Activated naive CD4-positive, alpha-beta T cell treated with anti-CD3 and anti-CD28 coated beads for 36 hours (primary cell): ENCODE measurements at regions not wholly inside any gene's neighbourhood (a gene's known extent, or its start where the extent isn't known, plus 50 kb on each side); places are given as distances from the start of the nearest gene placed in this dataset.

ENCODE experiments used
- CTCF ChIA-PET: fragments of 350-600 bp; sonication (Branson Sonifier 250); formaldehyde crosslinking; loops from one replicate; lab custom pipeline; 2021; ENCODE audit warnings: antibody characterized with exemption; lab: Charles Lee
- DNase-seq: peaks from one replicate; pipeline ENCODE4 v3.0.0-alpha.2; 2020
- H3K27ac Mint-ChIP-seq: one replicate; pipeline ENCODE4 v1.8.0; 2021; ENCODE audit warnings: mild to moderate bottlenecking, mixed read lengths
- H3K27me3 Mint-ChIP-seq: one replicate; pipeline ENCODE4 v1.8.0; 2021; ENCODE audit warnings: low read depth, mixed read lengths
- H3K36me3 Mint-ChIP-seq: one replicate; pipeline ENCODE4 v1.8.0; 2021; ENCODE audit warnings: low read depth, mixed read lengths
- H3K4me1 Mint-ChIP-seq: one replicate; pipeline ENCODE4 v1.8.0; 2021; ENCODE audit warnings: low read depth, mixed read lengths
- H3K4me3 Mint-ChIP-seq: one replicate; pipeline ENCODE4 v1.8.0; 2021; ENCODE audit warnings: mild to moderate bottlenecking, moderate library complexity, mixed read lengths
- H3K9me3 Mint-ChIP-seq: one replicate; pipeline ENCODE4 v1.8.0; 2021; ENCODE audit warnings: mixed read lengths
- intact Hi-C: fragments of 100-400 bp; cut with micrococcal nuclease; formaldehyde crosslinking; loops from one replicate; pipeline ENCODE4 v1.15.1; 2023

DNA sequence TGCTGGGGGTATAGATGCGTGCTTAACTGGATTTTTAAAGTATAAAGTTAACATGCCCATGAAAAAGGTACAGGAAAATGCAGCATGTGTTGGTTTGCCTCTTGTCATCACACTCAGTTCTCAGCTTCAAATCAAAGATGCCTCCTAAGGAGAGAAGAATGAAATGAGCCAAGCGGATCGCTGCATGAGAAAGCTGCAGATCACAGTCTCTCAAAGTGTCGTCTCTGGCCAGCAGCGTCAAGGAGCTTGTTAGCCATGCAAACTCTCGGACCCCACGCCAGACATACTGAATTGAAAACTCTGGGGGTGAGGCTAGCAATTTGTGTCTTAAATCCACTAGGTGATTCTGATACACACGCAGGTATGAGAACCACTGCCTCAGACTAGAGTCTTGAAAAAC is 297.2 kb downstream of the AJAP1 start:
- H3K4me3 Mint-ChIP-seq: no peak overlapping the region
- no peak for DNase-seq
- H3K27ac Mint-ChIP-seq: no peak overlapping the region
- CTCF ChIA-PET: no interaction called here
- H3K36me3 Mint-ChIP-seq: no peaks in the 10 kb centered on the region
- H3K27me3 Mint-ChIP-seq: peaks cover 3% of the 10 kb centered on the region
- intact Hi-C loops: no loop called here
- peaks cover 18% of the 10 kb centered on the region for H3K9me3 Mint-ChIP-seq
- H3K4me1 Mint-ChIP-seq: no peaks in the 10 kb centered on the region

DNA sequence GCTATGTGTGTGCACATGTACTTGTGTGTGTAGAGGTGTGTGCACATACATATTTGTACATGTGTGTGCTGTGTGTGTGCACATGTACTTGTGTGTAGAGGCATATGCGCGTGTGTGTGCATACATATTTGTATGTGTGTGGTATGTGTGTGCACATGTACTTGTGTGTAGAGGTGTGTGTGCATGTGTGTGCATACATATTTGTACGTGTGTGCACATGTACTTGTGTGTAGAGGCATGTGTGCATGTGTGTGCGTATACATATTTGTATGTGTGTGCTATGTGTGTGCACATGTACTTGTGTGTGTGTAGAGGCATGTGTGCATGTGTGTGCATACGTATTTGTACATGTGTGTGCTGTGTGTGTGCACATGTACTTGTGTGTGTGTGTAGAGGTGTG is 291.9 kb downstream of the AJAP1 start:
- H3K4me3 Mint-ChIP-seq: no peak overlapping the region
- H3K9me3 Mint-ChIP-seq: no peaks in the 10 kb centered on the region
- no peak overlapping the region for H3K27ac Mint-ChIP-seq
- no peaks in the 10 kb centered on the region for H3K4me1 Mint-ChIP-seq
- no peaks in the 10 kb centered on the region for H3K36me3 Mint-ChIP-seq
- CTCF ChIA-PET: no interaction called here
- intact Hi-C loops: no loop called here
- no peak for DNase-seq
- peaks cover 9% of the 10 kb centered on the region for H3K27me3 Mint-ChIP-seq

DNA sequence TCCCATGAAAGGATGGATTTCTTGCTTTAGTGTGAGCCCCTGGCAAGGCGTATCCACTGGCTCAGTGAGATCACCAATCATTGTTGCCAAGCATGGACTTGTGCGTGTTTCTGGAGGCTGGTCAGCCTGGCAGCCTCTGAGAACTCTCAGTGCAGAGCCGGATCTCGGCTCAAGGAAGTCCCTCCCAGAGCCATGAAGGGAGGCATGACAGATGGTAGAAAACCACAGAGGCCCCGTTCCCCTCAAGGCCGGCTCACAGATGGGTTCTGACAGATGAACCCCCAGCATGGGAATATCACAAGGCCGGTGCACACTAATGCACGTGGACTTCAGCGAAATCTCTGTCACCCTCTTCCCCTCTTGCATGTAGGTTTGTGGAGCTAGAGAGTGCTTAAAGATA is 290.5 kb downstream of the AJAP1 start:
- no peaks in the 10 kb centered on the region for H3K36me3 Mint-ChIP-seq
- H3K4me1 Mint-ChIP-seq: no peaks in the 10 kb centered on the region
- intact Hi-C loops: no loop called here
- H3K9me3 Mint-ChIP-seq: no peaks in the 10 kb centered on the region
- DNase-seq: no peak
- CTCF ChIA-PET: no interaction called here
- H3K27me3 Mint-ChIP-seq: peaks cover 8% of the 10 kb centered on the region
- H3K4me3 Mint-ChIP-seq: no peak overlapping the region
- no peak overlapping the region for H3K27ac Mint-ChIP-seq

DNA sequence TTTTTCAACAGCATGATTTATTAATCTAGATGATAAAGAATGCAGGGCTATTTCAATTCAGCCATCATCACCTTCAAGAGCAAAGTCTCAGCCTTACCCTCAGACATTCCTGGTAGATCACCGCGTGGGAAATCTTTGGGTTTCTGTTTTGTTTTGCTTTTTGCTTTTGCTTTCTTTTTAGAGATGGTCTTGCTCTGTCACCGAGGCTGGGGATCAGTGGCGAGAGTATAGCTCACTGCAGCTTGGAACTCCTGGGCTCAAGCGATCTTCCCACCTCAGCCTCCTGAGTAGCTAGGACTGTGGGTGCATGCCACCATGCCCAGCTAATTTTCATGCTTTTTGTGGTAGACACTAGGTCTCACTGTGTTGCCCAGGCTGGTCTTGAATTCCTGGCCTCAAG is 289.7 kb downstream of the AJAP1 start:
- intact Hi-C loops: no loop called here
- Mint-ChIP-seq H3K4me3 (no peak overlapping the region), H3K36me3 (no peaks in the 10 kb centered on the region), H3K27ac (no peak overlapping the region), H3K9me3 (peaks cover 3% of the 10 kb centered on the region), H3K27me3 (peaks cover 7% of the 10 kb centered on the region), H3K4me1 (no peaks in the 10 kb centered on the region)
- no peak for DNase-seq
- CTCF ChIA-PET: no interaction called here

DNA sequence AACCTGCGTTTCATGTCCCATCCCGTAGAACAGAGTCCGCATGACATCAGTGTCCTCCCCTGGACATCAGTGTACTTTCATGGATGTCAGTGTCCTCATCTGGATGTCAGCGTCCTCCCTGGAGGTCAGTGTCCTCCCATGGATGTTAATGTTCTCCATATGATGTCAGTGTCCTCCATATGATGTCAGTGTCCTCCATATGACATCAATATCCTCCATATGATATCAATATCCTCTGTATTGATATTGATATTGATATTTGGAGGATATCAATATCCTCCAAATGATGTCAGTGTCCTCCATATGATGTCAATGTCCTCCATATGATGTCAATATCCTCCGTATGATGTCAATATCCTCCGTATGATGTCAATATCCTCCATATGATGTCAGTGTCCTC is 284.9 kb downstream of the AJAP1 start:
- H3K27me3 Mint-ChIP-seq: peaks cover 3% of the 10 kb centered on the region
- H3K4me3 Mint-ChIP-seq: no peak overlapping the region
- peaks cover 3% of the 10 kb centered on the region for H3K9me3 Mint-ChIP-seq

DNA sequence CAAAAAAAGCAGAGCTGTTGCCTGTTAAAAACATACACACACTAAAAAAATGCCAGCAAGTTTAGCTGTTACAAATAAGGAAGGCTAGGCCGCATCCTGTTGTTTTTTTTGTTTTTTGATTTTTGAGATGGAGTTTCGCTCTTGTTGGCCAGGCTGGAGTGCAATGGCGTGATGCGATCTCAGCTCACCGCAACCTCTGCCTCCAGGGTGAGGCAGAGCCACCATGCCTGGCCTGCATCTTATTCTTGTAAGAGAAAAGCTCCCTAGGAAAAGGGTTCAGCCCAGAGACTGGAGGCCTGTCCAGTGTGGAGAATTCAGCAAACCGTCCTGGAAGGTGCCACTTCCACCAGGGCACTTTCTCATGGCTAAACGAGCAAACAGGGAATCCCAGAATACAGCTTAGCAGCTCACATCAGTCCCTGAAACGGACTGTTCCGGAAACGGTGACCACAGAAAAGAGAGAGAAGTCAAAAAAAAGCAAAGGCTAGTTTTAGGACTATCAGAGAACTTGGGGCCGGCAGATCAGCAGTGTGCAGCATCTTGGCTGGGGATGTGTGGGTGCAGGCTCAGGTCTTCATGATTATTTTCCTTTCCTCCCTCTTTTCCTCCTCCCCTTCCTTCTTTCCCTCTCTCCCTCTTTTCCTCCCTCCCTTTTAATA is 283.6 kb downstream of the AJAP1 start:
- CTCF ChIA-PET: no interaction called here
- DNase-seq: no peak
- intact Hi-C loops: no loop called here

More for the DNA sequence above, 284.9 kb downstream of the AJAP1 start:
- Mint-ChIP-seq H3K27ac (no peak overlapping the region), H3K36me3 (no peaks in the 10 kb centered on the region), H3K4me1 (no peaks in the 10 kb centered on the region)
- DNase-seq: no peak
- CTCF ChIA-PET: no interaction called here
- intact Hi-C loops: no loop called here

DNA sequence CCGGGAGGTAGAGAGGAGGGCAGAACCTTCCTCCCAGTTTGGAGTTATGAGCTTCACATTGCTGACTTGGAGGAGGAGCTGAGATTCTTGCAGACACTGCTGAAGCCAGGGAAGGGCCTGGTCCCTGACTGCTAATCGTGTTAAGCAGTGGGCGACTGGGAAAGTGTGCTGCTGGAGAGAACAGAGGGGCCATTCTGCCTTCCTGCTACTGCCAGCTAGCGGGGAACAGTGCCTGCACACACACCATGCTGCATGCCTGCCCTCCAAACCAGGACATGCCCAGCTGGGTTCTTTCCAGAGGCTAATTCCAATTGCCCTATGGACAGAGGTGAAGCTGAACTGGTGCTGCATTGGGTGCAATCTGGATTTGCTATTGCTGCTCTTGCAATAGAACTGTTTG is 281.4 kb downstream of the AJAP1 start:
- H3K27me3 Mint-ChIP-seq: no peaks in the 10 kb centered on the region
- no peak overlapping the region for H3K4me3 Mint-ChIP-seq
- H3K4me1 Mint-ChIP-seq: no peaks in the 10 kb centered on the region
- H3K36me3 Mint-ChIP-seq: no peaks in the 10 kb centered on the region
- intact Hi-C loops: no loop called here
- no peak overlapping the region for H3K27ac Mint-ChIP-seq
- H3K9me3 Mint-ChIP-seq: peaks cover 3% of the 10 kb centered on the region
- CTCF ChIA-PET: no interaction called here
- no peak for DNase-seq

More for the DNA sequence above, 283.6 kb downstream of the AJAP1 start:
- no peak overlapping the region for H3K4me3 Mint-ChIP-seq
- no peaks in the 10 kb centered on the region for H3K36me3 Mint-ChIP-seq
- H3K9me3 Mint-ChIP-seq: peaks cover 3% of the 10 kb centered on the region
- H3K4me1 Mint-ChIP-seq: no peaks in the 10 kb centered on the region
- H3K27me3 Mint-ChIP-seq: peaks cover 3% of the 10 kb centered on the region
- H3K27ac Mint-ChIP-seq: no peak overlapping the region

DNA sequence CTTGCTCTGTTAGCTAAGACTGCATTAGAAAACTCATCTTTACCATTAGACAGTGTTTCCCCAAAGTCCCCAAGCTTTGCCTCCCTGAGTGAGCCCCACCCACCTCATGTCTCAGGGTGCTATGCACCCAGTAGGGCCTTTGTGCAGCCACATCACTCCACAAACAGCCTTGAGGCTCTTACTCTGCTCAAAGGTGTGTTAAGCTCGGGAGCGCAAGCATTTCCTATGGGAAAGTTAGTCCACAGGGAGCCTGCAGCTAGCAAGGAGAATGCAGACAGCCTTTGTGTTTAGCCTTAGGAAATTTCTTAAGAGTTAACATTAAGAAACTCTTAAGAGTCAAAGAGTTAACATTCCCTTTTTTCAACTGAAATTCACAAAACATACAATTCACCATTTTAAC is 278.8 kb downstream of the AJAP1 start:
- Mint-ChIP-seq H3K27me3 (no peaks in the 10 kb centered on the region), H3K9me3 (no peaks in the 10 kb centered on the region), H3K27ac (no peak overlapping the region), H3K4me3 (no peak overlapping the region), H3K36me3 (no peaks in the 10 kb centered on the region), H3K4me1 (no peaks in the 10 kb centered on the region)
- intact Hi-C loops: no loop called here
- CTCF ChIA-PET: no interaction called here
- no peak for DNase-seq

DNA sequence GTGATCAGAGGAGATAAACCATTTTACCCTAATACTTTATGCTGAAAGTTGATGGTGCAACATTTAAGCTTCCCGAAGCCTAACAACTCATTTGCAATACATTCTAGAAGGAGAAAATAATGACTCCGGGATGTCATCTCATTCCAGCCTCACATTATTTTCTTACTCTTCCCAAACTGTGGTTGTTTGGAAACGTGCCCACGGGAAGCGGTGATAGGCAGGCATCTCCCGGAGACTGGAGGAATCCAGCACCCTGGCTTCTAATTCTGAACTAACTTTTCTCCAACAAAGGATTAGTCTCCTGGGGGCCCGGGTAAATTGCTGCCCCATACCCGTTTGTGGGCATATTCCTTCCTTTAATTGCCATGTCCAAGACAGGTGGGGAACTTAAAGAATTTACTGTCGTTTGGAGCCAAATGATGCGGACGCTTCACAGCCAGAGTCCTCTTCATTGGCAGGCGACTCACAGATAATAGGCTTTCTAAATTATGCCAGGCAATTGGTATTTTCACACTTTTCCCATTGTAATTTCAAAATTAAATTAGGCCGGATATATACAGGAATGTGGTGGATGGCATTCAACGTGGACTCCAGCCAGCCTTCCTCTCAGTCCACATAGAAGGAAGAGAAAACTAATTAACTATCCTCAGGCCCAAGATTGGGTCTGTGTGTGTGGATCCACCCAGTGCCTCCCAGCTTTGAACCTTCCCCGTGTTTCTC is 278.1 kb downstream of the AJAP1 start:
- DNase-seq: no peak
- no peak overlapping the region for H3K4me3 Mint-ChIP-seq
- intact Hi-C loops: no loop called here
- no peaks in the 10 kb centered on the region for H3K4me1 Mint-ChIP-seq
- no peak overlapping the region for H3K27ac Mint-ChIP-seq
- no peaks in the 10 kb centered on the region for H3K36me3 Mint-ChIP-seq
- no peaks in the 10 kb centered on the region for H3K9me3 Mint-ChIP-seq
- no peaks in the 10 kb centered on the region for H3K27me3 Mint-ChIP-seq
- CTCF ChIA-PET: no interaction called here

DNA sequence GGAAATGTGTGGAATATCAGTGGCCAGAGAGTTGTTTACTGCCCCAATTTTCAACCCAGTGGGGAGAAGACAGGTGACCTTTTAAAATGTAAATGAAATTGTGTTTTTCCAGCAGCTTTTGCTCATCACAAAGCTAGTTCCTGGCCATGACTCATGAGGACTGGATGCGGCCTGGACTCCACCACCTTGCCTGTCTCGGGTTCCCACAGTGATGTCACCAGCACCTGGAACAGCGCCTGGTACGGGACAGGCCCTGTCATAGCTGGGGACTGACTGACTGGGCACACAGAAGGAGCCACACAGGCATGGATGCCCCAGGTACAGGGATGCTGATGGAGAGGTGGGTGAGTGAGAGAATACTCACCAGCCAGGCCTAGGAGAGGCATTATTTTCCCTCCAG is 277.1 kb downstream of the AJAP1 start:
- Mint-ChIP-seq H3K4me1 (no peaks in the 10 kb centered on the region), H3K27ac (no peak overlapping the region), H3K4me3 (no peak overlapping the region), H3K36me3 (no peaks in the 10 kb centered on the region), H3K9me3 (no peaks in the 10 kb centered on the region), H3K27me3 (no peaks in the 10 kb centered on the region)
- CTCF ChIA-PET: no interaction called here
- no peak for DNase-seq
- intact Hi-C loops: no loop called here

DNA sequence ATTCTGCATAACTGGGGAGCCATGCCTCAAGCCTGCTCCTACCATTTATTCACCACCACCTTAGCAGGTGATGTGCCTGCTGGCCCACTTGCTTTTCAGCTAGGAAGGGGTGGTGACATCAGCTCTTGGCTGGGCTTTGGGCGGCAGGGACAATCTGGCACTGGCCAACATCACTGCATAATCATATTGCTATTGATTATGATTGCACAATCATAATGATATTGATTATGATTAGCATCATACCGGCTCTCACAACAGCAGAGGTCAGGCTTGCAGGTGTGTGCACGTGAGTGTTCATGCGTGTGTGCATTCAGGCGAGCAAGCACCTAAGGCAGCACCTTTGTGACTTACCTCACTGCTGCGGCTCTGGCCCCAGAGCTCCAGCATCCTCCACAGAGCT is 273.8 kb downstream of the AJAP1 start:
- H3K36me3 Mint-ChIP-seq: no peaks in the 10 kb centered on the region

DNA sequence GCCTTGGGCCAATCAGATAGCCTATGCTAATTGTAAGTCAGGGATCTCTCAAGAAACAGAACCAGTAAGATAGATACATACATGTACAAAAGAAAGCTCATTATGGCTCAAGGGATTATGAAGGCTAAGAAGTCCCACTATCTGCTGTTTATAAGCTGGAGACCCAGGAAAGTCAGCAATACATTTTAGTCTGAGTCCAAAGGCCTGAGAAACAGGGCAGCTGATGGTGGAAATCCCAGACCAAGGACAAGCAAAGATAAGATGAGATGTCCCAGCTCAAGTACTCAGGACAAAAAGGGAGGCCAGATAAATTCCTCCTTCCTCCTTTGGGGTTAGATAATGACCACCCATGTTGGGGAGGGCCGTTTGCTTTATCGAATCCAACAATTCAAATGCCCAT is 269.9 kb downstream of the AJAP1 start:
- H3K4me1 Mint-ChIP-seq: no peaks in the 10 kb centered on the region

More for the DNA sequence above, 273.8 kb downstream of the AJAP1 start:
- intact Hi-C loops: no loop called here
- Mint-ChIP-seq H3K27ac (no peak overlapping the region), H3K27me3 (no peaks in the 10 kb centered on the region), H3K4me1 (no peaks in the 10 kb centered on the region), H3K4me3 (no peak overlapping the region), H3K9me3 (no peaks in the 10 kb centered on the region)
- CTCF ChIA-PET: no interaction called here
- DNase-seq: no peak

DNA sequence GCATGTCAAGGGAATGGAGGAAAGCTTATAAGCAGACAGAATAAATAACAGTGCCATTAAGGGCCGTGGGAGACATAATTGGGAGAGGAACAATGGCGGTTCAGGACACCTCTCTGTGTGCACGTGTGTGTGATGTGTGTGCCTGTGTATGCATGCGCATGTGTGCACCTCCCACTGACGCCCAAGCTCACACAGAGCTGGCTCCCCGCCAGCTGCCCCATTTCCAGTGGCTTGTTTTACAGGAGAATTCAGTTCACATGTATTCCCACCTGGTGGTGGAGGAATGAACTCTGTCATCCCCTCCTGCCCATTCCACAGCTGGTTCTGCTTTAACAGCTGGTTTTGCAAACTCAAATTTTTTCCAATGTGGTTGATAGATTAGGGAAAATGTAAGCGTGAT is 262.2 kb downstream of the AJAP1 start:
- no peaks in the 10 kb centered on the region for H3K4me1 Mint-ChIP-seq
- peaks cover 13% of the 10 kb centered on the region for H3K9me3 Mint-ChIP-seq
- no peaks in the 10 kb centered on the region for H3K36me3 Mint-ChIP-seq

More for the DNA sequence above, 269.9 kb downstream of the AJAP1 start:
- Mint-ChIP-seq H3K27me3 (peaks cover 11% of the 10 kb centered on the region), H3K9me3 (peaks cover 13% of the 10 kb centered on the region), H3K4me3 (no peak overlapping the region), H3K27ac (no peak overlapping the region), H3K36me3 (no peaks in the 10 kb centered on the region)
- CTCF ChIA-PET: no interaction called here
- no peak for DNase-seq
- intact Hi-C loops: no loop called here

More for the DNA sequence above, 262.2 kb downstream of the AJAP1 start:
- intact Hi-C loops: no loop called here
- Mint-ChIP-seq H3K27ac (no peak overlapping the region), H3K27me3 (peaks cover 12% of the 10 kb centered on the region), H3K4me3 (no peak overlapping the region)
- DNase-seq: no peak
- CTCF ChIA-PET: interaction anchor here (0.7 kb wide), 1 partner anchor 9 kb away, joined by 3 read pairs; no protein-coding TSS in a partner anchor
